ENCODE measurements at regions not wholly inside any gene's neighbourhood (a gene's known extent, or its start where the extent isn't known, plus 50 kb on each side); places are given as distances from the start of the nearest gene placed in this dataset.

DNA sequence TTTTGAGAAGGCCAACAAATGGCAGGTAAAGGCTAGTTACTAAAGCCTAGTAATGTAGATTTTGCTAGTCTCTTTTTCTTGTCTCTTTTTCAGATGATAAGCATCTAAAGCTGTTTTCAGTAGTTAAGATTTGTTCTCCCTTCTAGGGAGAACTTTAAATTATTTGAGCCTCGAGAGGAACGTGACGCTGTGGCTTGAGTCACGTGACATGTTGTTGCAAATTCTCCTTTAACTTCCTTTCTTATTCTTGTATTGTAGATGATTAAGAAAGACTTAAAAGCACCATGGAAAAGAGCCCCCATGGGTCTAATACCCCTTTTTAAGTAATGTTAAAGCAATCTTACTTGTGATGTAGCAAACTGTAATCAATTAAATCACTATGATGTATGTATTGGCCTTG lies 2698.7 kb downstream of the PCDH9 start:
- TF ChIP-seq POLR2A (IDR thresholded peaks at IDR 0.05) (no peak), EP300 (IDR thresholded peaks at IDR 0.05) (no peak)
- TF ChIP-seq, protein P1, sequence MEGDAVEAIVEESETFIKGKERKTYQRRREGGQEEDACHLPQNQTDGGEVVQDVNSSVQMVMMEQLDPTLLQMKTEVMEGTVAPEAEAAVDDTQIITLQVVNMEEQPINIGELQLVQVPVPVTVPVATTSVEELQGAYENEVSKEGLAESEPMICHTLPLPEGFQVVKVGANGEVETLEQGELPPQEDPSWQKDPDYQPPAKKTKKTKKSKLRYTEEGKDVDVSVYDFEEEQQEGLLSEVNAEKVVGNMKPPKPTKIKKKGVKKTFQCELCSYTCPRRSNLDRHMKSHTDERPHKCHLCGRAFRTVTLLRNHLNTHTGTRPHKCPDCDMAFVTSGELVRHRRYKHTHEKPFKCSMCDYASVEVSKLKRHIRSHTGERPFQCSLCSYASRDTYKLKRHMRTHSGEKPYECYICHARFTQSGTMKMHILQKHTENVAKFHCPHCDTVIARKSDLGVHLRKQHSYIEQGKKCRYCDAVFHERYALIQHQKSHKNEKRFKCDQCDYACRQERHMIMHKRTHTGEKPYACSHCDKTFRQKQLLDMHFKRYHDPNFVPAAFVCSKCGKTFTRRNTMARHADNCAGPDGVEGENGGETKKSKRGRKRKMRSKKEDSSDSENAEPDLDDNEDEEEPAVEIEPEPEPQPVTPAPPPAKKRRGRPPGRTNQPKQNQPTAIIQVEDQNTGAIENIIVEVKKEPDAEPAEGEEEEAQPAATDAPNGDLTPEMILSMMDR (IDR thresholded peaks at IDR 0.05), result no peak
